ENCODE measurements at regions not wholly inside any gene's neighbourhood (a gene's known extent, or its start where the extent isn't known, plus 50 kb on each side); places are given as distances from the start of the nearest gene placed in this dataset.

GRCh38 chr3:118292841-118293240 lies 741.8 kb downstream of the IGSF11 start:
- 61 to 94% methylated on average over 1 of the region's 1 CpG for WGBS, 2 donors
- H3K27ac ChIP-seq, result no peak overlapping the region
- H3K36me3 ChIP-seq, result no peaks in the 10 kb centered on the region
- H3K27me3 ChIP-seq, result no peaks in the 10 kb centered on the region
- no peak for DNase-seq
- TF ChIP-seq CTCF (IDR thresholded peaks at IDR 0.05) (no peak), POLR2A (IDR thresholded peaks at IDR 0.05) (no peak)
- no peaks in the 10 kb centered on the region for H3K9me3 ChIP-seq
- intact Hi-C loops (cut with DNase I), result no loop called here
- H3K4me3 ChIP-seq, result no peak overlapping the region
- no peaks in the 10 kb centered on the region for H3K4me1 ChIP-seq

- no peak overlapping the region for H3K4me3 ChIP-seq
- DNase-seq, result no peak
- TF ChIP-seq POLR2A (IDR thresholded peaks at IDR 0.05), result no peak
- no peak for TF ChIP-seq CTCF (IDR thresholded peaks at IDR 0.05)
- H3K27me3 ChIP-seq, result no peaks in the 10 kb centered on the region
- intact Hi-C loops (cut with DNase I), result no loop called here
- no peaks in the 10 kb centered on the region for H3K4me1 ChIP-seq
- H3K36me3 ChIP-seq, result no peaks in the 10 kb centered on the region
- H3K9me3 ChIP-seq, result no peaks in the 10 kb centered on the region
- no peak overlapping the region for H3K27ac ChIP-seq
Observed at GRCh38 chr3:118298133-118298532, 736.5 kb downstream of the IGSF11 start.

GRCh38 chr3:118304557-118304956 lies 730.1 kb downstream of the IGSF11 start:
- no peaks in the 10 kb centered on the region for H3K4me1 ChIP-seq
- no peak for TF ChIP-seq CTCF (IDR thresholded peaks at IDR 0.05)
- no peak for TF ChIP-seq POLR2A (IDR thresholded peaks at IDR 0.05)
- no peaks in the 10 kb centered on the region for H3K9me3 ChIP-seq
- H3K4me3 ChIP-seq, result no peak overlapping the region
- peaks cover 0 to 4% (median 0%) of the 10 kb centered on the region in 4 donors for H3K27me3 ChIP-seq
- intact Hi-C loops (cut with DNase I), result no loop called here
- 79 to 88% methylated on average over 1 of the region's 1 CpG for WGBS, 2 donors
- no peaks in the 10 kb centered on the region for H3K36me3 ChIP-seq
- H3K27ac ChIP-seq, result no peak overlapping the region
- no peak for DNase-seq

GRCh38 chr3:118332699-118333098 lies 701.9 kb downstream of the IGSF11 start:
- no peaks in the 10 kb centered on the region for H3K36me3 ChIP-seq
- H3K27me3 ChIP-seq, result no peaks in the 10 kb centered on the region
- 94 to 100% methylated on average over 2 of the region's 2 CpGs for WGBS, 2 donors
- peaks cover 0 to 16% (median 11%) of the 10 kb centered on the region in 3 donors for H3K9me3 ChIP-seq
- intact Hi-C loops (cut with DNase I), result no loop called here
- no peak overlapping the region for H3K27ac ChIP-seq
- TF ChIP-seq POLR2A (IDR thresholded peaks at IDR 0.05), result no peak
- no peak for TF ChIP-seq CTCF (IDR thresholded peaks at IDR 0.05)
- no peak for DNase-seq
- H3K4me3 ChIP-seq, result no peak overlapping the region
- H3K4me1 ChIP-seq, result no peaks in the 10 kb centered on the region

GRCh38 chr3:118337649-118338048 lies 697.0 kb downstream of the IGSF11 start:
- Histone ChIP-seq H3K36me3 (no peaks in the 10 kb centered on the region), H3K4me3 (no peak overlapping the region), H3K27me3 (no peaks in the 10 kb centered on the region), H3K4me1 (no peaks in the 10 kb centered on the region), H3K27ac (no peak overlapping the region), H3K9me3 (peaks cover 0 to 11% (median 7%) of the 10 kb centered on the region in 3 donors)
- TF ChIP-seq POLR2A (IDR thresholded peaks at IDR 0.05) (no peak), CTCF (IDR thresholded peaks at IDR 0.05) (no peak)
- intact Hi-C loops (cut with DNase I), result no loop called here
- DNase-seq, result no peak
